Liver (tissue), 8 donors: ENCODE measurements at regions not wholly inside any gene's neighbourhood (a gene's known extent, or its start where the extent isn't known, plus 50 kb on each side); places are given as distances from the start of the nearest gene placed in this dataset.
"Not testable (repeated sequence)": the region's sequence is repeated elsewhere in the genome, so short reads cannot be mapped to it uniquely, and the experiment has no call there.

Experiments
- DNase-seq: peaks from one replicate; pipeline ENCODE4 v3.0.0-alpha.2; 2017; ENCODE audit warnings: low spot score
- H3K27ac ChIP-seq, 2 donors: one replicate each; pipeline ENCODE4 v1.7.0; 2013; ENCODE audit warnings: inconsistent platforms in 2 of 2, low read length in 2 of 2, control low read depth in 1 of 2, low read depth in 1 of 2, mild to moderate bottlenecking in 1 of 2
- H3K27me3 ChIP-seq, 4 donors: one replicate each; pipeline versions ENCODE4 v1.6.1 to v1.7.0; 2013; ENCODE audit warnings: low read length in 3 of 4, inconsistent platforms in 1 of 4, mild to moderate bottlenecking in 1 of 4, moderate library complexity in 1 of 4; ENCODE audit not compliant: control insufficient read depth in 4 of 4, insufficient read depth in 4 of 4
- H3K36me3 ChIP-seq, 4 donors: one replicate each; pipeline versions ENCODE4 v1.6.1 to v1.7.0; 2013; ENCODE audit warnings: low read length in 3 of 4, mild to moderate bottlenecking in 3 of 4, low read depth in 1 of 4, moderate library complexity in 1 of 4; ENCODE audit not compliant: control insufficient read depth in 4 of 4, insufficient read depth in 3 of 4
- H3K4me1 ChIP-seq, 4 donors: one replicate each; pipeline versions ENCODE4 v1.6.1 to v1.7.0; 2013; ENCODE audit warnings: low read length in 3 of 4, mild to moderate bottlenecking in 3 of 4, moderate library complexity in 1 of 4; ENCODE audit not compliant: control insufficient read depth in 4 of 4, insufficient read depth in 4 of 4
- H3K4me3 ChIP-seq, 3 donors: one replicate each; pipeline versions ENCODE4 v1.6.1 to v1.7.0; 2013; ENCODE audit warnings: low read length in 3 of 3, control low read depth in 1 of 3, low read depth in 1 of 3, mild to moderate bottlenecking in 1 of 3
- H3K9ac ChIP-seq, 2 donors: one replicate each; pipeline ENCODE4 v1.7.0; 2013; ENCODE audit warnings: low read length in 2 of 2, mild to moderate bottlenecking in 2 of 2, moderate library complexity in 2 of 2, control low read depth in 1 of 2, low read depth in 1 of 2
- H3K9me3 ChIP-seq, 4 donors: one replicate each; pipeline versions ENCODE4 v1.6.1 to v1.7.0; 2013; ENCODE audit warnings: low read length in 3 of 4; ENCODE audit not compliant: control insufficient read depth in 4 of 4
- ATF3 ChIP-seq: IDR thresholded peaks from 2 replicates; pipeline ENCODE4 v1.6.1; 2016; ENCODE audit warnings: antibody characterized with exemption
- CTCF ChIP-seq: fragments of 150-350 bp; IDR thresholded peaks from 2 replicates; pipeline ENCODE4 v1.5.1; 2017; ENCODE audit warnings: improper control_type of control experiment, low read depth, low read length; ENCODE audit not compliant: missing input control
- FOXA1 ChIP-seq: IDR thresholded peaks from 2 replicates; pipeline ENCODE4 v1.6.1; 2016; ENCODE audit warnings: antibody characterized with exemption
- FOXA2 ChIP-seq: IDR thresholded peaks from 2 replicates; pipeline ENCODE4 v1.6.1; 2016; ENCODE audit warnings: antibody characterized with exemption
- HNF4A ChIP-seq, 2 donors: conservative IDR thresholded peaks; 2 replicates each; pipeline ENCODE4 v1.6.1; 2016; ENCODE audit warnings: antibody characterized with exemption in 2 of 2, mild to moderate bottlenecking in 2 of 2
- HNF4G ChIP-seq: IDR thresholded peaks from 2 replicates; pipeline ENCODE4 v1.6.1; 2016; ENCODE audit warnings: antibody characterized with exemption
- JUND ChIP-seq, 2 donors: IDR thresholded peaks; 2 replicates each; pipeline ENCODE4 v1.6.1; 2016; ENCODE audit warnings: antibody characterized with exemption in 2 of 2
- NR2F2 ChIP-seq: IDR thresholded peaks from 2 replicates; pipeline ENCODE4 v1.6.1; 2016; ENCODE audit warnings: antibody characterized with exemption
- RAD21 ChIP-seq, 2 donors: IDR thresholded peaks; 2 replicates each; pipeline ENCODE4 v1.6.1; 2016; ENCODE audit warnings: antibody characterized with exemption in 2 of 2, mild to moderate bottlenecking in 2 of 2
- RXRA ChIP-seq, 2 donors: IDR thresholded peaks; 2 replicates each; pipeline ENCODE4 v1.6.1; 2017 to 2018; ENCODE audit warnings: antibody characterized with exemption in 2 of 2, mild to moderate bottlenecking in 1 of 2
- TAF1 ChIP-seq: conservative IDR thresholded peaks from 2 replicates; pipeline ENCODE4 v1.6.1; 2016; ENCODE audit warnings: antibody characterized with exemption, mild to moderate bottlenecking
- YY1 ChIP-seq: IDR thresholded peaks from 2 replicates; pipeline ENCODE4 v1.6.1; 2016; ENCODE audit warnings: antibody characterized with exemption, mild to moderate bottlenecking
- WGBS: extraction: QIAGEN DNeasy Blood & Tissue Kit; methylation state at CpG from one replicate; pipeline ENCODE4 v1.1.7; 2013; 5-methylcytosine and 5-hydroxymethylcytosine counted together
- TF ChIP-seq, protein P1 (sequence below): IDR thresholded peaks from 2 replicates; pipeline ENCODE4 v1.6.1; 2016; ENCODE audit warnings: antibody characterized with exemption, mild to moderate bottlenecking
- TF ChIP-seq, protein P2 (sequence below): IDR thresholded peaks from 2 replicates; pipeline ENCODE4 v1.6.1; 2016; ENCODE audit warnings: antibody characterized with exemption
- donor health status: healthy.
- donor health status: healthy.
- donor health status: healthy.
- donor health status: healthy.
- donor health status: healthy.

DNA sequence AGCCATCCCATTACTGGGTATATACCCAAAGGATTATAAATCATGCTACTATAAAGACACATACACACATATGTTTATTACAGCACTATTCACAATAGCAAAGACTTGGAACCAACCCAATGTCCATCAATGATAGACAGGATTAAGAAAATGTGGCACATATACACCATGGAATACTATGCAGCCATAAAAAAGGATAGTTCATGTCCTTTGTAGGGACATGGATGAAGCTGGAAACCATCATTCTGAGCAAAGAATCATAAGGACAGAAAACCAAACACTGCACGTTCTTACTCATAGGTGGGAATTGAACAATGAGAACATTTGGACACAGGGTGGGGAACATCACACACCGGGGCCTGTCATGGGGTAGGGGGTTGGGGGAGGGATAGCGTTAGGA is 60.3 kb upstream of the NMU start:
- WGBS, result 86% methylated on average over 3 of the region's 3 CpGs
- not testable (repeated sequence) for H3K27me3 ChIP-seq, H3K36me3 ChIP-seq, H3K9me3 ChIP-seq, H3K9ac ChIP-seq, H3K4me1 ChIP-seq, H3K27ac ChIP-seq, DNase-seq, H3K4me3 ChIP-seq

- DNase-seq, result no peak
- Histone ChIP-seq H3K27ac (no peak overlapping the region), H3K4me3 (no peak overlapping the region), H3K27me3 (no peaks in the 10 kb centered on the region), H3K4me1 (no peaks in the 10 kb centered on the region), H3K9me3 (no peaks in the 10 kb centered on the region), H3K9ac (no peak overlapping the region), H3K36me3 (no peaks in the 10 kb centered on the region)
- TF ChIP-seq HNF4A (conservative IDR thresholded peaks at IDR 0.05), result no peak
- TF ChIP-seq, protein P1, sequence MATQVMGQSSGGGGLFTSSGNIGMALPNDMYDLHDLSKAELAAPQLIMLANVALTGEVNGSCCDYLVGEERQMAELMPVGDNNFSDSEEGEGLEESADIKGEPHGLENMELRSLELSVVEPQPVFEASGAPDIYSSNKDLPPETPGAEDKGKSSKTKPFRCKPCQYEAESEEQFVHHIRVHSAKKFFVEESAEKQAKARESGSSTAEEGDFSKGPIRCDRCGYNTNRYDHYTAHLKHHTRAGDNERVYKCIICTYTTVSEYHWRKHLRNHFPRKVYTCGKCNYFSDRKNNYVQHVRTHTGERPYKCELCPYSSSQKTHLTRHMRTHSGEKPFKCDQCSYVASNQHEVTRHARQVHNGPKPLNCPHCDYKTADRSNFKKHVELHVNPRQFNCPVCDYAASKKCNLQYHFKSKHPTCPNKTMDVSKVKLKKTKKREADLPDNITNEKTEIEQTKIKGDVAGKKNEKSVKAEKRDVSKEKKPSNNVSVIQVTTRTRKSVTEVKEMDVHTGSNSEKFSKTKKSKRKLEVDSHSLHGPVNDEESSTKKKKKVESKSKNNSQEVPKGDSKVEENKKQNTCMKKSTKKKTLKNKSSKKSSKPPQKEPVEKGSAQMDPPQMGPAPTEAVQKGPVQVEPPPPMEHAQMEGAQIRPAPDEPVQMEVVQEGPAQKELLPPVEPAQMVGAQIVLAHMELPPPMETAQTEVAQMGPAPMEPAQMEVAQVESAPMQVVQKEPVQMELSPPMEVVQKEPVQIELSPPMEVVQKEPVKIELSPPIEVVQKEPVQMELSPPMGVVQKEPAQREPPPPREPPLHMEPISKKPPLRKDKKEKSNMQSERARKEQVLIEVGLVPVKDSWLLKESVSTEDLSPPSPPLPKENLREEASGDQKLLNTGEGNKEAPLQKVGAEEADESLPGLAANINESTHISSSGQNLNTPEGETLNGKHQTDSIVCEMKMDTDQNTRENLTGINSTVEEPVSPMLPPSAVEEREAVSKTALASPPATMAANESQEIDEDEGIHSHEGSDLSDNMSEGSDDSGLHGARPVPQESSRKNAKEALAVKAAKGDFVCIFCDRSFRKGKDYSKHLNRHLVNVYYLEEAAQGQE, result no peak
- TF ChIP-seq RAD21 (IDR thresholded peaks at IDR 0.05), result no peak
- TF ChIP-seq, protein P2, sequence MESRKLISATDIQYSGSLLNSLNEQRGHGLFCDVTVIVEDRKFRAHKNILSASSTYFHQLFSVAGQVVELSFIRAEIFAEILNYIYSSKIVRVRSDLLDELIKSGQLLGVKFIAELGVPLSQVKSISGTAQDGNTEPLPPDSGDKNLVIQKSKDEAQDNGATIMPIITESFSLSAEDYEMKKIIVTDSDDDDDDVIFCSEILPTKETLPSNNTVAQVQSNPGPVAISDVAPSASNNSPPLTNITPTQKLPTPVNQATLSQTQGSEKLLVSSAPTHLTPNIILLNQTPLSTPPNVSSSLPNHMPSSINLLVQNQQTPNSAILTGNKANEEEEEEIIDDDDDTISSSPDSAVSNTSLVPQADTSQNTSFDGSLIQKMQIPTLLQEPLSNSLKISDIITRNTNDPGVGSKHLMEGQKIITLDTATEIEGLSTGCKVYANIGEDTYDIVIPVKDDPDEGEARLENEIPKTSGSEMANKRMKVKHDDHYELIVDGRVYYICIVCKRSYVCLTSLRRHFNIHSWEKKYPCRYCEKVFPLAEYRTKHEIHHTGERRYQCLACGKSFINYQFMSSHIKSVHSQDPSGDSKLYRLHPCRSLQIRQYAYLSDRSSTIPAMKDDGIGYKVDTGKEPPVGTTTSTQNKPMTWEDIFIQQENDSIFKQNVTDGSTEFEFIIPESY, result no peak
- TF ChIP-seq JUND (IDR thresholded peaks at IDR 0.05), result no peak
- no peak for TF ChIP-seq FOXA2
- no peak for TF ChIP-seq TAF1
- no peak for TF ChIP-seq FOXA1
- no peak for TF ChIP-seq CTCF
- TF ChIP-seq YY1, result no peak
- no peak for TF ChIP-seq HNF4G
- TF ChIP-seq ATF3, result no peak
- TF ChIP-seq RXRA (IDR thresholded peaks at IDR 0.05), result no peak
- no peak for TF ChIP-seq NR2F2
These were observed 70.4 kb upstream of the NMU start for GRCh38 chr4:55706541-55706940.
